Renal cortical epithelial cell (primary cell): ENCODE measurements at regions not wholly inside any gene's neighbourhood (a gene's known extent, or its start where the extent isn't known, plus 50 kb on each side); places are given as distances from the start of the nearest gene placed in this dataset.

ENCODE experiments used
- DNase-seq: peaks from one replicate; pipeline ENCODE4 v3.0.0-alpha.2; 2011; ENCODE audit warnings: low read depth

DNA sequence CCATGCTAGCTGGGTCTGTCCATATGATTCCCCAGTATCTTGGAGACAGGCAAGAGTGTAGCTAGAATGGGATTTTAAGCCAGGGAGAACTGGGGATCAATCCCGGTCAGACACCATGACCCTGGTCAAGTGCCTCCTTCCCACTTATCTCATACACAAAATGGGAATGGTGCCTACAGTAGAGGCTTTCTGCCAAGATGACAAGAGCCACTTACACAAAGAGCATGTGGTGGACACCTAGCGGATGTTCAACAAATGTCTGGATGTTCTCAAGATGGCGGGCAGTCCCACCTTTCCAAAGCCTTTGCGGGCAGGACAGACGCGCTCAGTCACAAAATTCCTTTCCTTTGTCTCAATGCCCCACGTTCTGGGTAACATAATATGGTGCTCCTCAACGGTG is 57.3 kb downstream of the MAF start:
- no peak for DNase-seq

DNA sequence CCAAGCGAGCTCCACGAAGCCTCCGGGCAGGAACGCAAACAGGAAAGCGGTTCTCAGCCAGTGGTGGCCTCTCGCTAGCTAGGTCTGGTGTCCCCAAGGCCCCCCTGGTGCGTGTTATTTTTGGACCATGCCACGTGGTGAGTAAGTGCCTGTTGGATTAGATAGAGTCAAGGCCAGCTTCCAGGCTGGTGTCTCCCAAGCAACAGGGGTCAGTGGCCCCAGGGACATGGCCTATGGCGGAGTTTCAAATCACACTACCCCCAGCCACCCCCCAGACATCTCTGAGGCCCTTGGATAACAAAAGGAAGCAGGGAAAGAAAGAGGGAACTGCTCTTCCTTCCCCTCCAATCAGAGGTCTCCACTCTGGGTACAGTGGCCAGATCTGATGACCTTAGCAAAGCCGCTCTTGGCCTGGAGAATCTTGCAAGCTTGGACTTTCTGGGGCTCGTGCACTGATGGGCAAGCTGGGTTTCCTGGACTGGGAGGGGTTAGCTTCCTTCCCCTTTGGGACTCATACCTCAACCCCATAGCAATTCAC is 58.2 kb downstream of the MAF start:
- DNase-seq = no peak

DNA sequence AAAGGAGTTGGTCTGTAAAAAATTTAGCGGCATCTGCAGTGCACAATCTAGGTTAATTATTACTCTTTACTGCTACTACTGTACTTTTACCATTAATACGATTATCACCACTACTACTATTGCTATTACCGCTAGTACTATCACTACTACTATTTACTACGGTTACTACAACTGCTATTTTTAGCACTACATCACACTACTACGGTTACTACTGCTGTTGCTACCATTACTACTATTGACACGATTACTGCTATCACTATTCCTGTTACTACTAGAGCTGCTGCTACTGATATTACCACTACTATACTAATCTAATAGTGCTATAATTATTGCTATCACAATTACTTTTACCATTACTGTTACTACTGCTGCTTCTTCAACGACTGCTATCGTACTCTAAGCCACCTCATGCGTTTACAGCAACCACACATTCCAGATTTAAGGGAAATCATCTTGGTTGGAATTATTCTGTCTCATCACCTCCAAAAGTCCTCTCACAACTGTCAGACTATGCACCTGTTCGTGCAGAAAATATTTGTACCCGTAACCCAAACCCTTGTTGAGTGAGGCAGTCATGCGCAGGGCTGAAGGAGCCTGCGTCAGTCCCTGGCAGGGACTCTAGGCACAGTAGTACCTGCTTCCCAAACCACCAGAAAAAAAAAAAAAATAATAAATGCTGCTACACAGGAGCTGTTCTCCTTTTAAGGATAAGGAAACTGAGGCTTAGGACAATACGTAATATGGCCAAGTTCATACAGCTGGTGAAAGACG is 59.5 kb downstream of the MAF start:
- DNase-seq = no peak

DNA sequence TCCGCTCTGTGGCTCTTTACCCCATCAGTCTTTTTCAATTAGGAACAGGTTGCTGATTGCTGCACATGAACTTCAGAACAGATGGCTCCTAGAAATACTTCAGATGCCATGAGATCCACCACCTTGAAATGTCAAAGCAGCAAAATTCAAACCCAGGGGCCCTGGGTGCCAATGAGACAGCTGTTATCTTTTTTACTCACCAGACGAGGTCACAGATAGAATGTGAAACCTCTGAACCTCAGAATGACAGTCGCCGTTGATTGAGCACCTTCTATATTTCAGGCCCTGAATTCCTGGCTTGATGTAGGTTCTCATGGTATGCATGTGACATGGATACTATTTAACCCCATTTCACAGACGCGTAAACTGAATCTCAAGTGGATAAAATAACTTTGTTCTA is 63.0 kb downstream of the MAF start:
- DNase-seq = no peak

DNA sequence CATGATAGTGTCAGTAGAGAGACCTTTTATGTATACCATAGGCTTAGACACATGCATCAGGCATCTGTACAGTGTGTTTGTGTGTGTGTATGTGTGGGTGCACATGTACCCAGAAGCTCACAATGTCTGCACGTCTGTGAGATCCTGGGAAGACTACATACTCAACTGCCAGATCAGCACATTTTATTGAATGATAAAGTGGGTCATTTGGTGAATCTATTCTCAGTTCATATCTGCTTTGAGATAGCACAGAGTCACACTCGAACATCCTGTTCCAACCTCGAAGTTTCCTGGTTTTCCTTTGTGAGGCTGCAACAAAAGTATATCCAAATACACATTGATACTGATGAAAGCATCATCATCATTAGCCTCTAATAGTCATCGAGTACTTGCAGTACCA is 63.6 kb downstream of the MAF start:
- DNase-seq = no peak

DNA sequence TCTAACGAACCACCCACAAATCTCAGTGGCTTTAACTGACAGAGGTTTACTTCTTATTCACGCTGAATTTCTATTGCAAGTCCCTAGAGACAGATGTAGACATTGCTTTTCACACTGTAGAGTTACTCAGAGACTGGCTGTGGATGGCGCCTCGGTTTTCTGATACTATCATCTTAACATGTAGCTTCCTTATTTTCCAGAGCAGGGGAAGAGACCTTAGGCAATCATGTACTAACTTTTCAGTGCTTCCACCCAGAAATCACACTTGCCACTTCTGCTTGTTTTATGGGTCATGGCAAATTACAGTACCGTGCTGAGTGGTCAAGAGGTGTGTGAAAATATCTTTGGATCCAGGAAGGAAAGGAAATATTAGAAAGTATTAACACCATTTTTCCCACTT is 65.4 kb downstream of the MAF start:
- no peak for DNase-seq

DNA sequence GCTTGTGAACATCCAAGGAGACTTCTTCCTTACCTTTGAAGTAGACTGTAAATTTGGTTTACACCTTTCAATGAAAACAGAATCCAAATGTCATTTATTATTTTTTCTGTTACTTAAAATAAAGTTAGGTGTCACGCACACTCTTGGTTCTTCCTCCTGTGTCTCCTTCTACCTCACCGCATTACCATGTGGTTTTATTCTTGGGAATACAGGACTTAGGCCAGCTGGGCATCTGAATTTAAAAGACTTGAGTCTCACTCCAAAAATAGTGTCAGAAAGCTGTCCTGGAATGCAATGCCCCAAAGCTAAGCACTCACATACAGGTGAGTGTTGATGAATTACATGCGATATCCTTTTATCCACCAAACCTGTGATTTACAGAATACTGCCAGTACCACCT is 66.4 kb downstream of the MAF start:
- no peak for DNase-seq

DNA sequence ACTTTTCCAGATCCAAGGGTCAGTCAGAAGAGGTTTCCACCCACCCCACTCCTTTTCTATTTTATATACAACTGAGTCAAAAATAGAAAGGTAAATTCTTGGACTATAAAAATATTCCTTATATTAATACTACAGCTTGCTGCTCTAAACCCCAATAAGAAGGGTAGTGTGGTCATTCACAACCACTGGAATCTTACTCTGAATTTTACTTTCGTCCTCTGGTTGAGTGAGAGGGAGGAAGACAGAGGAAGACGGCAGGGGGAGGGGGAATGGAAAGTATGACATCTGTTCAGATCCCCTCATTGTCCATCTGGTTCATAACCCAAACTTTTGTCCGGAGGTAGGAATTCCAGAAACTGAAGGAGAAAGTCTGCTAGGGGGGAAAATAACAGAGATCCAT is 67.2 kb downstream of the MAF start:
- DNase-seq = no peak

DNA sequence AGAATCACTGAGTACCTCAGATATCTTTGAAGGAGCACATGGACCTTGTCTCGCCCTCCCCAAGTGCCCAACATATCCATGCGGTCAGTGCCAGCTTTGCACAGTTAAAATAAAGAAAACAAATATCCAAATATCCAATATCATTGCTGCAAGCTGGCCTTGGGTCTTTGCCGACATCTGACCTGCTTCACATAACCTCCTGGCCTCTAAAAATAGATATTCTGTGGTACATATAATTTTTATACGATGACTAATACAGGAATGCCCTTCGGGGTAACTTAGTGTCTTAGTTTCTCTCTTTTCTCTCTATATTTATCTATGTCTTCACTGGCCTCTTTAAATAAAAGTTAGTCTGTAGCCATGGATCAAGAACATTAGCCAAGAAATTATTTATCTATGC is 67.8 kb downstream of the MAF start:
- DNase-seq = no peak

DNA sequence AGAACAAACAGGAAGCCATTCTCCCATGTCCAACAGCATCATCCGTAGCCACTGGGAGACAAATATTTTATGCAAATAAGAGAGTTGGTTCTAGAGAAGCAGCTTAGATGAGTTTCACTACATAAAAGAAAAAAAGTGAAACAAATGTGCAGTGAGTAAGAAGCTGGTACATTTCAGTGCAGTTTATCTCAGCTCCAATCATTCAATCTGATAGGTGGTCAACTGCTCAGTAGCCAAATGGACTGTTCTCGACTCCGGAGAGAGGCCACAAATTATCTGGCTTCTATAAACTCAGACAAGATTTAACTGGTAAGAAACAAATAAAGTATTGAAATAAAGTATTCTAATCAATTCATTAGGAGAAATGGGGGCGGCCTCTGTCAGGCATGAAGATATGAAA is 68.3 kb downstream of the MAF start:
- no peak for DNase-seq

DNA sequence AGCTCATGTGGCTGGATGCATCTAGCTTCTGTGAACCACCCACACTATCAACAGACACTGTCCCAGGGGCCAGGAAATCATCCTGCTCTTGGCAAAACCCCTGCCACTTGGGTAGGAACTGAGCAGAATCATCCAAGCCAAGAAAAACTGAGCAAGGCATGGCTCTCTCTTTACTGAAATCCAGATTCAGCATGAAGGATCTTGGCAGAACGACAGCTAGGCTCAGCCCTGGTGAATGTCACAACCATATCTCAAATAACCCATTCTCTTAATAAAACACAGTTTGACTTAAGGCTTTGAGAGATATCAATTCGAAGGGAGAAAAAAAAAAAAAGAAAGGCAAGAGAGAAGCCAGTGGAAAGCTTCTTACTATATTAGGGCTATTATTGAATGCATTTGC is 72.2 kb downstream of the MAF start:
- DNase-seq = no peak

DNA sequence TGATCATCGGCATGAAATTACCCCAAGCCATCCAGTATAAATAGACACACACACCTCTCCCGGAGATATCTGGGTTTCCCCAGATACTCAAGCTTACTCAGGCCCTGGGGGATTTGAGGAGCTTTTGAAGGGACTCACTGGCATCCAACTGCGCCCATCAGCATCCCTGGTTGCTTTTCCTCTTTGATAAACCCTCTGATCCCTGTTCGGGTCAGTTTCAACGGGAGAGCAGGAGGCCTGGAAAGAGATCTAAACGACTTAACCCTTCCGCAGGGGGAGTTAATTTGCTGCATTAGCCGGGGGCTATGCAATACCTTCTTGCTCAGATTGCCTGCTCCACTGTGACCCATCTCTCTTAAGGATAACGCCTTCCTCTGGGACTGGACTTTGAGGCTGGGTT is 76.6 kb downstream of the MAF start:
- DNase-seq = no peak

DNA sequence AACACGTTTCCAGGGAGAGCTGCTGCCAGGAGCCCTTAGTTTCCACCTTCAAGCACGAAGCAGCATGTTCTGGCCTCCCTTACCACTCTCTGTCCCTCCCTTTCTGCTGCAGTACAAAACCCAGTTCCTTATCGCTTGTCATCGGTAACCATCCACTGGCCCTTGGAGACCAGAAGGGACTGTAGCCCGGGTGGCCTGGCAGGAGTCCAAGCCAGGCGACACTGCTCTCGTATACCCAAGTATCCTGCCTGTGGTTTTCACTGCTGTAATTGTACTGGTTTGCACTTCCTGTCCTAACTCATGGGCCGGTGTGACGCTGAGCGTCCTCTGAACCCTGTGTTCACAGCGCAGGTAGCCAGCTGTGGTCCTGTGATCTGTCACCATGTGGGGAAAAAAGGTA is 81.1 kb downstream of the MAF start:
- DNase-seq = no peak

DNA sequence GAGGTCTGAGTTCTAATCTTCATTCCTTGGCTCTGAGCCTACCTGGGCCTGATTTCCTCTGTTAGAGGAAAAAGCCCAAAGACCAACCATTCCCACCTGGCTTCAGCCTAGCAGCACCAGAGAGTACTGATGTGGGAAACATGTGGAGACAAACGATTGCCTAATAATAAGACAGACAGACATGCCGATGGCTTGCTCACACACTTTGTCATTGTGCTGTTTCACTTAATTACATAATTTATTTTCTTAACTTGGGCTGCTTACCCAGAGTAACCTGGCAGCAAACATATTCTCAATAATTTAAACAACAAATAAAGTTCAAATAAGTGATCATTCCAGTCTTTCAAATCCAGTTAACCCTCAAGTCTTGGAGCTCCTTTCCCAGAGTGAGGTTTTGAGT is 83.4 kb downstream of the MAF start:
- no peak for DNase-seq

DNA sequence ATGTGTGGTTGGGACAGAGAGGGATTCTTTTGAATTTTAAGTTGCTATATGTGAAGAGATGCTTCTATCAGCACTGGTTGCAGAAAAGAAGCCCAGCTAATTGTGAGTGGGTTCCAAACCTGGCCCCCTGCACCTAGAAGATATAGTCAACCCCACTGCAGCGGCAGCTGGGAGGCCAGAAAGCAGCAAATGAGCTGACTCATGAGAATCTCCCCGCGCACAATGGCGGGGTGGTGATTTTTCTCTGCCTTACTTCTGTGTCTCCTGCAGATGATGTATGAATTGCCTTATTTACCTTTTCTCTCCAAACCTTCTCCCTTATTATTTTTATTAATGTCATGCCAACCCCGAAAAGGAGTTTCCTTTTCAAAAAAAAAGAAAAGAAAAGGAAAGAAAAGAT is 89.7 kb downstream of the MAF start:
- no peak for DNase-seq

DNA sequence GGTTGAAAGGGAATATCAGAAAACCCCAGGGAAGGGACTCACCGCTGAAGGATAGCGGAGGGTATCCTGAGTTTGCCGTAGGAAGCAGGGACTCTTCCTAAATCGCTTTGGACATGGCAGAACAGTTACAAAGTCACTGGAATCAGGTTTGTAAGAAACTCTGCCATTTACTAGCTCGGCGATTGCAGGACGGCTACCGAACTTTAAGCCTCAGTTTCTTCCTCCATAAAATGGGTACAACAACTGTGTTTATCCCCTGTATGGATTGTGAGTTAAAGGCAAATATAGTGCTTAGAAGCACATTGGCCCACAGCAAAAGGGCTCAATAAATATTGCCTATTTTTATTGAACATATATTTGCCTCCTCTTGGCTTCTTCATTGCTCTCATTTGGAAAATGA is 90.6 kb downstream of the MAF start:
- no peak for DNase-seq

DNA sequence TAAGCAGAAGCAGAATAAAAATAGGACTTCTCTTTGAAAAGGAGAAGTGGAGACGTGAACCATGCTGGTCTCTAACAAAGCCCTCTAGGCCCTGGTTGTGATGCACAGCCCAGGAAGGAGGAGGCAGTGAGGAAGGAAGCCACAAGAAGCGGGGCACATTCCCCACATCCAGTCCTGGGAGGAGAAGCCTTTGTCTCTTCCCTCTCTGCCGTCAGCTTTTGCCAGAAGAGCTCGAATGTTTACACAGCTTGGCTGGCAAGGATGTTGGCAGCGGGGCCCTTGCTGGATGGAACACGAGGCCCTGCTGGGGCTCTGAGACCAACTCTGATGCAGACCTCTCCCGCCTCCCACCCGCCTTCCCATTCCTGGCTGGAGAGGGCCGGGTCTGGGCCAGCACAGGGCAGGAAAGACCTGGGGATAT is 91.3 kb downstream of the MAF start:
- no peak for DNase-seq

DNA sequence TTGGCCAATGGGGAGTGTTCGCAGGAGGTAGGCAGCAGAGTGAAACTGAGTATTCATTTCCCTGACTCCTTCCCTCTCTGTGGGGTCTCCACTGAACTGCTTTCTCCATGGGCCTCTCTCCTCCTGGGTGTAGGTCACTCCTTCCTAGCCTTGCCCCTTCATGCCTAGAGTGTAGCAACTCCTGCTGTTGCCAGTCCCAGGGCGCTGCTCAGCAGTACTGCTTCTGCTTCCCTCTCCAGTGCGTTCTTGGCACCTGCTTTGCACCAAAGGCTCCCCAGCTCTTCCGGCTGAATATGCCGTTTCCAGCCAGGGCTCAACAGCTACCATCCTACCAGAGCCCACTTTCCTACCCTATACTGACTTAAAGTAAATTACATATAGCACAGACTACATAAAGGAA is 92.2 kb downstream of the MAF start:
- DNase-seq = no peak

DNA sequence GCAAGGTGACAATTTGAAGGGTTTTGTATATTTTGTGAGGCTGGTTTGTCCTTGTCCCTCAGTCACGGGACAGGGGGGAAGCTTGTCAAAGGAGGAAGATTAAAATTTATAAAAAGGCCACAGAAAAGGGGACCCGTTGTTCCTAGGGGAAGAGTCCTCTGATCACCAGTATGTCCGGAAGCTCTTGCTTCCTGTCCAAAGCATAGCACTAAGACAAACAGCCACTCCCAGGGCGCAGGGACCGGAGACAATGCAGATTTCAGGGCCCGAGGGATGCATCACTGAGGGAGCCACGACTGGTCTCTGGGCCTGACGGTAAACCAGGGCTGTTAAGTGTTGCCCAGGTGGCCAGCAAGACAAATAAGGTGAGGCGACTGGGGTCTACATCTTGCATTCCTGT is 95.2 kb downstream of the MAF start:
- no peak for DNase-seq

DNA sequence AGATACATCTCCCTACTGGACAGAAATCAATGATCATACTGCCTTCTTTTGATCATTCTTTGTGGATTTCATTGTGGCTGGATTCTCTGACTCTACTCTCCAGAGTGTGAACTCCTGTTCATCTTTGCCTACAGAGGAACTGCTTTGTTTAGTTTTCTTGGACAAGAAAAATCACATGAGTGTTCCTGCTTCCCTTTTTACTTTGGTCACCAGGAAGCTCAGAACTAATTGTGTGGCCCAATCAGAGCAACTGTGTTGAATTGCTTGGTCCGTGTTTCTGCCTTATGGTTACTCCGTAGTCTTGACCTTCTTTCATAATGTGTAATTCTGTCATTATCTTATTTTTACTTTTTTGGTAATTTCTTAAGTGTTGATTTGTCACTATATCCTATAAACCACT is 97.0 kb downstream of the MAF start:
- no peak for DNase-seq

DNA sequence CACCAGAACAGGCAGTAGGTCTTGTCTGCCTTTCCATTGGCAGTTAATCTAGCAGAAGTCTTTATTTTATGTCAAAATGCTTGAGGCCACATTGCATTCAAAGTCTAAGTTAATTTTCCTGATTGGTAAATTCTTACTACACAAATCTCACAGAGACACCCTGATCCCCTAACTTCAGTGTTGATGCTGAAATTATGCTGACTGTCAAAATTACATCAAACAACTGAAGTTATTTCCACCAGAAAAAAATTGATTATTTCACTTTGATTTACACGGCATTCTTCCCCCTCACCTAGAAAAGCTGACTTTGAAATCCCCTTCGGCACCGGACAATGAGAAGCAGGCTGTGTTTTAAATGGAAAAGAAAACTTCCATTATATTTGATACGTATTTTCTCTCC is 99.1 kb downstream of the MAF start:
- no peak for DNase-seq

DNA sequence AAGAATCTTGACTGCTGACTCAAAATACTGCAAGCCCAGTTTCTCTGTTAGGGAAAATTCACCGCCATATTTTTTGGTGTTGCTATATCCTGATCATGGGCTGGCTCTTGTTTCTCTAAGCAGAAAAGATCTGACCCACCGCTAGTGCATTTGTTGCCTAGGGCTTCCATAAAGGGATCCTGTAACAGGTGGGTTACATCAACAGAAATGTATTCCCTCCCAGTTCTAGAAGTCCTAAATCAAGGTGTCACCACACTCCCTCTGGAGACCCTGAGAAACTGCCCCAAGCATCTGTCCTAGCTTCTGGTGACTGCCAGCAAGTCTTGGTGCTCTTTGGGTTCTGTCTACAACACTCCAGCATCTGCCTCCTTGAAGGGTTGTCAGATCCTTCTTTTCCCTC is 99.7 kb downstream of the MAF start:
- DNase-seq = no peak

DNA sequence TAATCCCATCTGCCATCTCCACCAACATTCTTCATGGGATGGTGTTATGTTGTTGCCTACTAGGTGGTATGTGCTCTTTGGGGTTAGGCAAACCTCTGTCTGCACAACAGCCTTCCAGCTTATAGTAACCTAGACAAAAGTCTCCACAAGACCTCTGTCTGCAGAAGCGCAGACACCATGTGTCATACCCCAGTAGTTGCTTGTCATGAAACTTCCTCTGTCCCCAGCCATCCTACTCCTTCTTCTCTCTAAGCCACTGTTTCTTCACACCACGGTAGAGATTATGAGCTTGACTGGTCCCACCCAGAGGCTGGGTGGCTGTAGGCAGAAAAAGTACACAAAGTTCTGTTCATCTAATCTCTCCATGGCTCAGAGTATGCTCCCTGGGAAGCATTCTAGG is 100.3 kb downstream of the MAF start:
- no peak for DNase-seq

DNA sequence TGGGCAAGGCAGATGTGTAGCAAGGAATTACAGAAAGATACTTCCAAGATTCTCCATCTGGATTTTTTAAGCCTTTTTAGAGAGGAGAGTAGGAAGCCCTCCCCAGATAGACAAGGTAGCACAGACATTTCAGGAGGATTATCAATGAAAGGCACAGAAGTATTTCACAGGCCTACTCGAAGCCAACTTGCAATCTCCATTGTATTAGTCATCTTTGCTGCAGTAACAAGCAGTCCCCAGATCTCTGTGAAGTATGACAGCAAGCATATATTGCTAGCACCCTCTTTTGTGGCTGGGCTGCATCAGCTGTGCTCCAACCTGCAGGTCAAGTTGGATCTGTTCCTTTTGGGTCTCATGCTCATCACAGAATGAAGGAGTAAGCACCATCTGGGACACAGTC is 101.6 kb downstream of the MAF start:
- no peak for DNase-seq
